DND-41 (cell line): ENCODE measurements at regions not wholly inside any gene's neighbourhood (a gene's known extent, or its start where the extent isn't known, plus 50 kb on each side); places are given as distances from the start of the nearest gene placed in this dataset.

Source experiments
- ATAC-seq: fragments of 200-7000 bp; cut with Tn5 transposase; 3 replicates; pipeline ENCODE4 v1.9.1; 2021; ENCODE audit warnings: low read depth; ENCODE audit not compliant: insufficient read depth
- DNase-seq: peaks from one replicate; pipeline ENCODE4 v3.0.0-alpha.2; 2020
- H2AFZ ChIP-seq: 2 replicates; pipeline ENCODE4 v1.6.0; 2012; ENCODE audit warnings: low read depth, low read length
- H3K27ac ChIP-seq: 2 replicates; pipeline ENCODE4 v1.5.1; 2012; ENCODE audit warnings: low read length, inconsistent platforms
- H3K27me3 ChIP-seq: fragments of 200-600 bp; sonication (generic); 2 replicates; pipeline ENCODE4 v1.6.0; 2012; ENCODE audit warnings: low read length, mild to moderate bottlenecking, inconsistent platforms; ENCODE audit not compliant: insufficient read depth, poor library complexity
- H3K36me3 ChIP-seq: 2 replicates; pipeline ENCODE4 v1.5.1; 2012; ENCODE audit warnings: low read length, inconsistent platforms; ENCODE audit not compliant: insufficient read depth
- H3K4me1 ChIP-seq: 2 replicates; pipeline ENCODE4 v1.5.1; 2012; ENCODE audit warnings: mild to moderate bottlenecking, low read length; ENCODE audit not compliant: insufficient read depth
- H3K4me2 ChIP-seq: 2 replicates; pipeline ENCODE4 v1.6.0; 2012; ENCODE audit warnings: mild to moderate bottlenecking, moderate library complexity, low read length, inconsistent platforms; ENCODE audit not compliant: insufficient read depth
- H3K4me3 ChIP-seq, 2 experiments: fragments of 200-600 bp in 1 of 2; shearing (Covaris generic) in 1 of 2; 2 replicates each; pipeline ENCODE4 v1.5.1; 2012 to 2016; ENCODE audit warnings: inconsistent platforms in 2 of 2, low read length in 2 of 2, mild to moderate bottlenecking in 2 of 2, low read depth in 1 of 2, moderate library complexity in 1 of 2
- H3K79me2 ChIP-seq: 2 replicates; pipeline ENCODE4 v1.6.0; 2012; ENCODE audit warnings: low read length, inconsistent platforms; ENCODE audit not compliant: insufficient read depth
- H3K9ac ChIP-seq: 2 replicates; pipeline ENCODE4 v1.6.0; 2012; ENCODE audit warnings: low read depth, mild to moderate bottlenecking, inconsistent platforms, low read length, moderate library complexity
- H3K9me3 ChIP-seq: 2 replicates; pipeline ENCODE4 v1.5.1; 2012; ENCODE audit warnings: low read length, moderate library complexity, mild to moderate bottlenecking, inconsistent platforms; ENCODE audit not compliant: insufficient read depth, severe bottlenecking
- H4K20me1 ChIP-seq: 2 replicates; pipeline ENCODE4 v1.6.0; 2012; ENCODE audit warnings: low read length; ENCODE audit not compliant: insufficient read depth
- EZH2 ChIP-seq: IDR thresholded peaks from 3 replicates; pipeline ENCODE4 v1.6.1; 2012; ENCODE audit warnings: borderline replicate concordance, low read depth, mild to moderate bottlenecking, moderate library complexity, low read length, inconsistent platforms; ENCODE audit not compliant: severe bottlenecking
- TF ChIP-seq, protein P1 (sequence below): IDR thresholded peaks from 2 replicates; pipeline ENCODE4 v1.5.1; 2012; ENCODE audit warnings: borderline replicate concordance, low read length, moderate library complexity, mild to moderate bottlenecking; ENCODE audit not compliant: poor library complexity, severe bottlenecking; ENCODE audit errors: extremely low read depth

DNA sequence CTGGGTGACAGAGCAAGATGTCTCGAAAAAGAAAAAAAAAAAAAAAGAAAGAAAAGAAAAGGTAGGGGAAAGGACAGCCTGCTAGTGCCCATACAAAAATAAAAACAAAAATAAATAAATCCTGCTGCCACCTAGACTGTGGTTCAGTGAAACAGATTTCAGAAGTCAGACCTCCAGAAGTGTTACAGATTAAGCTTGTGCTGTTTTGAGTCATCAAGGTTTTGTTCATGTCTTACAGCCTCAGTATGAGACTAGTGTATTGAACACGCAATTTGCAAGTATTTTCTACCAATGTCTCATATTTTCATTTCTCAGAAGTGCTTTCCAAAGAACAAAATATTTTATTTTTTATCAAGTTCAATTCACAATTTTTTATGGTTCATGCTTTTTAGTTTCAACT, 720.4 kb upstream of the GYPC start:
- no peak overlapping the region for H3K4me3 ChIP-seq
- H3K9ac ChIP-seq = no peak overlapping the region
- H3K4me1 ChIP-seq = no peaks in the 10 kb centered on the region
- no peak for DNase-seq
- H3K27me3 ChIP-seq = no peaks in the 10 kb centered on the region
- H3K79me2 ChIP-seq = no peaks in the 10 kb centered on the region
- no peak overlapping the region for H2AFZ ChIP-seq
- no peak for ATAC-seq
- no peaks in the 10 kb centered on the region for H4K20me1 ChIP-seq
- no peak for TF ChIP-seq EZH2
- TF ChIP-seq, protein P1, sequence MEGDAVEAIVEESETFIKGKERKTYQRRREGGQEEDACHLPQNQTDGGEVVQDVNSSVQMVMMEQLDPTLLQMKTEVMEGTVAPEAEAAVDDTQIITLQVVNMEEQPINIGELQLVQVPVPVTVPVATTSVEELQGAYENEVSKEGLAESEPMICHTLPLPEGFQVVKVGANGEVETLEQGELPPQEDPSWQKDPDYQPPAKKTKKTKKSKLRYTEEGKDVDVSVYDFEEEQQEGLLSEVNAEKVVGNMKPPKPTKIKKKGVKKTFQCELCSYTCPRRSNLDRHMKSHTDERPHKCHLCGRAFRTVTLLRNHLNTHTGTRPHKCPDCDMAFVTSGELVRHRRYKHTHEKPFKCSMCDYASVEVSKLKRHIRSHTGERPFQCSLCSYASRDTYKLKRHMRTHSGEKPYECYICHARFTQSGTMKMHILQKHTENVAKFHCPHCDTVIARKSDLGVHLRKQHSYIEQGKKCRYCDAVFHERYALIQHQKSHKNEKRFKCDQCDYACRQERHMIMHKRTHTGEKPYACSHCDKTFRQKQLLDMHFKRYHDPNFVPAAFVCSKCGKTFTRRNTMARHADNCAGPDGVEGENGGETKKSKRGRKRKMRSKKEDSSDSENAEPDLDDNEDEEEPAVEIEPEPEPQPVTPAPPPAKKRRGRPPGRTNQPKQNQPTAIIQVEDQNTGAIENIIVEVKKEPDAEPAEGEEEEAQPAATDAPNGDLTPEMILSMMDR = no peak
- H3K36me3 ChIP-seq = no peaks in the 10 kb centered on the region
- no peak overlapping the region for H3K27ac ChIP-seq
- no peaks in the 10 kb centered on the region for H3K9me3 ChIP-seq
- H3K4me2 ChIP-seq = no peak overlapping the region

DNA sequence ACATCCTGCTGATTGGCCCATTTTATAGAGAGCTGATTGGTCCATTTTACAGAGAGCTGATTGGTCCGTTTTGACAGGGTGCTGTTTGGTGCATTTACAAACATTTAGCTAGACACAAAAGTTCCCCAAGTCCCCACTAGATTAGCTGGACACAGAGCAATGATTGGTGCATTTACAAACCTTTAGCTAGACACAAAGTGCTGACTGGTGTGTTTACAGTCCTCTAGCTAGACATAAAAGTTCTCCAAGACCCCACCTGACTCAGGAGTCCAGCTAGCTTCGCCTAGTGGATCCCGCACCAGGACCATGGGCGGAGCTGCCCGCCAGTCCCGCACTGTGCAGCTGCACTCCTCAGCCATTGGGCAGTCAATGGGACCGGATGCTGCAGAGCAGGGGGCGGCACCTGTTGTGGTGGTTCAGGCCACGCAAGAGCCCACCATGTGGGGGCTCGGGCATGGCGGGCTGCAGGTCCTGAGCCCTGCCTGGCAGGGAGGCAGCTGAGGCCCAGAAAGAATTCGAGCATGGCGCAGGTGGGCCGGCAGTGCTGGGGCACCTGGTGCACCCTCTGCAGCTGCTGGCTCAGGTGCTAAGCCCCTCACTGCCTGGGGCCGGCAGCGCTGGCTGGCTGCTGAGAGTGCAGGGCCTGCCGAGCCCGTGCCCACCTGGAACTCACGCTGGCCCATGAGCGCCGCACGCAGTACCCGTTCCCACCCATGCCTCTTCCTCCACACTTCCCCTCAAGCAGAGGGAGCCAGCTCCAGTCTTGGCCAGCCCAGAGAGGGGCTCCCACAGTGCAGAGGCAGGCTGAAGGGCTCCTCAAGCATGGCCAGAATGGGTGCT, 713.2 kb upstream of the GYPC start:
- Histone ChIP-seq H3K4me3 (no peak overlapping the region), H3K27me3 (no peaks in the 10 kb centered on the region), H3K79me2 (no peaks in the 10 kb centered on the region)

DNA sequence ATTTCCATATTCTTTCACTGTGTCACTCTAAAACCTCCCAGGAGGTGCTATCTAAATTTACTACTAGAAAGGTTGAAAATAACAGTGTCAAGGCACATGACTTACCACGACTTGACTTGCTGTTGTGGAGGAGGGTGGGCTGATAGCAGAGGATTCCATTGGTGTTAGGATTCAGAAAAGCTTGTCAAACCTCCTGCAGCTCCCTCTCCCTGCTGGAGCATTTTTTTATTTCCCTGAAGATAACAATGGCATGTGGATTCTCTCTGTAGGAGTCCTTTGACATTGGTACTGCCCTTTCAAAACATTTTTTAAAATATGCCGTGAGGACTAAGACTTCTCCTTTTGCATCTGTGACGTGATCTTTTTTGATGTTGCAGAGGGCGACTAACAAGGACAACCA, 696.9 kb upstream of the GYPC start:
- Histone ChIP-seq H3K4me1 (no peaks in the 10 kb centered on the region), H3K9ac (no peak overlapping the region), H3K9me3 (no peaks in the 10 kb centered on the region), H3K27me3 (no peaks in the 10 kb centered on the region), H2AFZ (no peak overlapping the region), H3K79me2 (no peaks in the 10 kb centered on the region), H3K36me3 (no peaks in the 10 kb centered on the region), H4K20me1 (no peaks in the 10 kb centered on the region), H3K4me2 (no peak overlapping the region), H3K4me3 (no peak overlapping the region), H3K27ac (no peak overlapping the region)
- ATAC-seq (no peak), DNase-seq (no peak)
- no peak for TF ChIP-seq EZH2
- TF ChIP-seq, protein P1 = no peak

More for the DNA sequence above, 713.2 kb upstream of the GYPC start:
- ATAC-seq (no peak), DNase-seq (no peak)
- Histone ChIP-seq H4K20me1 (no peaks in the 10 kb centered on the region), H3K36me3 (no peaks in the 10 kb centered on the region), H3K9me3 (no peaks in the 10 kb centered on the region), H3K9ac (no peak overlapping the region), H2AFZ (no peak overlapping the region), H3K27ac (no peak overlapping the region), H3K4me2 (no peak overlapping the region), H3K4me1 (no peaks in the 10 kb centered on the region)
- TF ChIP-seq EZH2 = no peak
- TF ChIP-seq, protein P1 = no peak
